OCI-LY7 (cell line): ENCODE measurements at regions not wholly inside any gene's neighbourhood (a gene's known extent, or its start where the extent isn't known, plus 50 kb on each side); places are given as distances from the start of the nearest gene placed in this dataset.

Experiments
- BruUV-seq: library from RNA; stranded (reverse); fragments of 400-500 nt; replicated peaks from 2 replicates; lab custom pipeline; 2021; lab: Mats Ljungman, UMichigan
- CTCF ChIA-PET: fragments of 300-600 bp; sonication (Branson Sonifier 250); formaldehyde crosslinking; loops from one replicate; lab custom pipeline; 2022; ENCODE audit warnings: antibody characterized with exemption; ENCODE audit not compliant: unreplicated experiment; lab: Charles Lee
- POLR2A ChIA-PET: fragments of 300-600 bp; sonication (Branson Sonifier 250); formaldehyde crosslinking; loops from one replicate; lab custom pipeline; 2022; ENCODE audit warnings: antibody characterized with exemption; lab: Charles Lee
- DNase-seq: peaks from one replicate; pipeline ENCODE4 v3.0.0-alpha.2; 2015; ENCODE audit warnings: low spot score
- H2AFZ ChIP-seq: fragments of 200-600 bp; sonication (generic), shearing (Covaris generic); 2 replicates; pipeline ENCODE4 v1.6.1; 2014; ENCODE audit warnings: mild to moderate bottlenecking, antibody characterized with exemption, low read length, moderate library complexity
- H3K27ac ChIP-seq: fragments of 200-600 bp; sonication (generic); 2 replicates; pipeline ENCODE4 v1.5.1; 2014; ENCODE audit warnings: mixed run types, low read depth, mild to moderate bottlenecking, moderate library complexity, low read length, inconsistent platforms; ENCODE audit not compliant: poor library complexity, severe bottlenecking
- H3K36me3 ChIP-seq: fragments of 200-600 bp; sonication (generic); 2 replicates; pipeline ENCODE4 v1.6.1; 2014; ENCODE audit warnings: mild to moderate bottlenecking, antibody characterized with exemption, low read length, moderate library complexity, mixed read lengths; ENCODE audit not compliant: insufficient read depth
- H3K4me1 ChIP-seq: fragments of 200-600 bp; sonication (generic); 2 replicates; pipeline ENCODE4 v1.5.1; 2014; ENCODE audit warnings: mild to moderate bottlenecking, low read length; ENCODE audit not compliant: insufficient read depth, poor library complexity, severe bottlenecking
- H3K4me2 ChIP-seq: fragments of 200-600 bp; sonication (generic); 2 replicates; pipeline ENCODE4 v1.6.1; 2014; ENCODE audit warnings: mild to moderate bottlenecking, low read length
- H3K4me3 ChIP-seq: fragments of 200-600 bp; sonication (generic); 2 replicates; pipeline ENCODE4 v1.5.1; 2014; ENCODE audit warnings: mild to moderate bottlenecking, low read depth, low read length; ENCODE audit not compliant: poor library complexity, severe bottlenecking
- H3K79me2 ChIP-seq: fragments of 200-600 bp; sonication (generic); 2 replicates; pipeline ENCODE4 v1.6.1; 2016; ENCODE audit warnings: low read depth, mild to moderate bottlenecking, low read length, moderate library complexity, mixed read lengths; ENCODE audit not compliant: insufficient read depth
- H3K9me2 ChIP-seq: fragments of 200-600 bp; sonication (generic); 2 replicates; pipeline ENCODE4 v1.6.1; 2016; ENCODE audit warnings: mild to moderate bottlenecking, low read length, mixed read lengths; ENCODE audit not compliant: insufficient read depth
- H3K9me3 ChIP-seq: fragments of 200-600 bp; sonication (generic); 2 replicates; pipeline ENCODE4 v1.6.1; 2014; ENCODE audit warnings: mild to moderate bottlenecking, mixed run types, low read length, mixed read lengths
- H4K20me1 ChIP-seq: fragments of 200-600 bp; sonication (generic); 2 replicates; pipeline ENCODE4 v1.6.1; 2014; ENCODE audit warnings: mild to moderate bottlenecking, antibody characterized with exemption, low read length, moderate library complexity, mixed read lengths; ENCODE audit not compliant: insufficient read depth
- EZH2phosphoT487 ChIP-seq: fragments of 200-600 bp; sonication (generic); IDR thresholded peaks from 2 replicates; pipeline ENCODE4 v1.6.1; 2018; ENCODE audit warnings: low read depth, borderline replicate concordance, mild to moderate bottlenecking, mixed run types, antibody characterized with exemption, low read length, moderate library complexity, mixed read lengths
- intact Hi-C: fragments of 100-400 bp; cut with micrococcal nuclease; formaldehyde crosslinking; loops from one replicate; pipeline ENCODE4 v1.10.0; 2022; ENCODE audit not compliant: unreplicated experiment
- TF ChIP-seq, protein P1 (sequence below): fragments of 200-600 bp; sonication (generic); conservative IDR thresholded peaks from 2 replicates; pipeline ENCODE4 v1.5.1; 2014; ENCODE audit warnings: mild to moderate bottlenecking, antibody characterized with exemption, low read length, moderate library complexity, mixed read lengths

DNA sequence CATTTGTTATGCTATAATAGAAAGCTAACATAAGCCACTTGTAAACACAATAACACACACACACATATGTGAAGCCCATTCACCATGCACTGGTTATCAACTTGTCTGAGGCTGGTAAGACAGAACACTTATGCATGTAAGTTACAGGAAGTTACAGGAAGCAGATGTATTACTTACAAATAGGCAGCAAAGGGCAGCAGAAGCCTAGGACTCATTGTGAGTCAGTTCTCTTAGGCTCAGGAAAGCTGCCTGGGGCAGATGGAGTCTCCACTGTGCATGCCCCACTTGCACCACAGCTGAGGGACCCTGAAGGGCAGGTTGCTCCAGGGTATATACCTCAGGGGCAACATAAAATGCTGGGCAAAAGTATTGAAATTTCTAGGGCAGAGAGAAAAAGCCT, 748.8 kb upstream of the CCDC54 start:
- no peak overlapping the region for H3K4me2 ChIP-seq
- ChIA-PET POLR2A (no interaction called here), CTCF (no interaction called here)
- intact Hi-C loops: loop anchor here (10.0 kb wide), 1 partner anchor 436 kb away; no protein-coding TSS in a partner anchor
- DNase-seq: peak; percentile 4
- H3K27ac ChIP-seq: no peak overlapping the region
- no peak overlapping the region for H2AFZ ChIP-seq
- 0 out of 2 replicates have a peak, but pooled peaks cover 7% of the 10 kb centered on the region for H3K9me3 ChIP-seq
- no peaks in the 10 kb centered on the region for H3K36me3 ChIP-seq
- BruUV-seq: no TSS peak
- no peak for TF ChIP-seq EZH2phosphoT487
- TF ChIP-seq, protein P1, sequence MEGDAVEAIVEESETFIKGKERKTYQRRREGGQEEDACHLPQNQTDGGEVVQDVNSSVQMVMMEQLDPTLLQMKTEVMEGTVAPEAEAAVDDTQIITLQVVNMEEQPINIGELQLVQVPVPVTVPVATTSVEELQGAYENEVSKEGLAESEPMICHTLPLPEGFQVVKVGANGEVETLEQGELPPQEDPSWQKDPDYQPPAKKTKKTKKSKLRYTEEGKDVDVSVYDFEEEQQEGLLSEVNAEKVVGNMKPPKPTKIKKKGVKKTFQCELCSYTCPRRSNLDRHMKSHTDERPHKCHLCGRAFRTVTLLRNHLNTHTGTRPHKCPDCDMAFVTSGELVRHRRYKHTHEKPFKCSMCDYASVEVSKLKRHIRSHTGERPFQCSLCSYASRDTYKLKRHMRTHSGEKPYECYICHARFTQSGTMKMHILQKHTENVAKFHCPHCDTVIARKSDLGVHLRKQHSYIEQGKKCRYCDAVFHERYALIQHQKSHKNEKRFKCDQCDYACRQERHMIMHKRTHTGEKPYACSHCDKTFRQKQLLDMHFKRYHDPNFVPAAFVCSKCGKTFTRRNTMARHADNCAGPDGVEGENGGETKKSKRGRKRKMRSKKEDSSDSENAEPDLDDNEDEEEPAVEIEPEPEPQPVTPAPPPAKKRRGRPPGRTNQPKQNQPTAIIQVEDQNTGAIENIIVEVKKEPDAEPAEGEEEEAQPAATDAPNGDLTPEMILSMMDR: no peak
- peaks cover 19% of the 10 kb centered on the region for H3K4me1 ChIP-seq
- H4K20me1 ChIP-seq: no peaks in the 10 kb centered on the region
- H3K4me3 ChIP-seq: no peak overlapping the region
- no peaks in the 10 kb centered on the region for H3K79me2 ChIP-seq
- H3K9me2 ChIP-seq: no peaks in the 10 kb centered on the region

DNA sequence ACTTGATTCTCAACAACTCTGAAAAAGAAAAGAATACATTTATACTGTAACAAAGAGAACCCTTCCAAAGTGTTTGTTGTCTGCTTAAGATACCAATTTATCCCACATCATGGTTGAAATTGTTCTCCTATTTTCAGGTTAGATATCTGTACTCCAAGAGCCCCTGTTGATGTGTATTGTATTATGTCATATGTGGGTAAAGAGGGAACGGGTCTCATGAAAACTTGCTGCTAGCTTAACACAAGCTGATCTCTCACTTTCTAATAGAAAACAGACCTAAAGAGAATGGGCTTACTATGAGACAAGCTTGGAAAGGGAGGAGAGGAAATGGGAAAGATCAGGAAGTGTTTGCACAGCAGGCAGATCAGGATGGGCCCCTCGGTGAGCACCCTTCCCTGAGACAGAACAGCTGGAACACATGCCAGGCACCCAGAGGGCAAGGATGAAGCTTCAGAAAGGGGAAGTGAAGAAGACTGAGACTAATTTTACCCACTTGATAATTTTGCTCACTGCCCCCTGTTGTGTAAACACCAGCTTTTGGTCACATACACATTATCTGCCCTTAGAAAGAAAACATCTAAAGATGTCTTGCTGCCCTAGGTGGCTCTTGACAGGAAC, 747.9 kb upstream of the CCDC54 start:
- no peaks in the 10 kb centered on the region for H3K9me2 ChIP-seq
- no peaks in the 10 kb centered on the region for H4K20me1 ChIP-seq
- H3K4me2 ChIP-seq: peak overlapping the region; percentile 36
- no peak for TF ChIP-seq EZH2phosphoT487
- TF ChIP-seq, protein P1: no peak
- no peak overlapping the region for H2AFZ ChIP-seq
- peak; percentile 19 for DNase-seq
- no TSS peak for BruUV-seq
- no peaks in the 10 kb centered on the region for H3K79me2 ChIP-seq
- ChIA-PET POLR2A (interaction anchor here (0.6 to 0.7 kb wide), 2 partner anchors 28 to 471 kb away, joined by 3 read pairs; no protein-coding TSS in a partner anchor), CTCF (no interaction called here)
- H3K4me3 ChIP-seq: no peak overlapping the region
- peaks cover 19% of the 10 kb centered on the region for H3K4me1 ChIP-seq
- H3K9me3 ChIP-seq: 0 out of 2 replicates have a peak, but pooled peaks cover 4% of the 10 kb centered on the region
- intact Hi-C loops: loop anchor here (10.0 kb wide), 1 partner anchor 435 kb away; no protein-coding TSS in a partner anchor
- H3K27ac ChIP-seq: no peak overlapping the region
- H3K36me3 ChIP-seq: no peaks in the 10 kb centered on the region
